ENCODE measurements at regions not wholly inside any gene's neighbourhood (a gene's known extent, or its start where the extent isn't known, plus 50 kb on each side); places are given as distances from the start of the nearest gene placed in this dataset.

- Histone ChIP-seq H3K4me3 (ENCODE audit: low read depth in 2 of 2, low read length in 2 of 2) (no peak overlapping the region), H3K9me3 (ENCODE audit: control insufficient read depth, insufficient read depth, low read depth, low read length) (no peaks in the 10 kb centered on the region), H3K27ac (ENCODE audit: low read length) (no peak overlapping the region), H3K36me3 (ENCODE audit: control insufficient read depth, insufficient read depth, low read length) (no peaks in the 10 kb centered on the region), H3K4me1 (ENCODE audit: control insufficient read depth, insufficient read depth, low read length) (no peaks in the 10 kb centered on the region), H3K27me3 (ENCODE audit: control insufficient read depth, insufficient read depth, low read length) (no peaks in the 10 kb centered on the region)
- intact Hi-C loops (cut with micrococcal nuclease; ENCODE audit: unreplicated experiment) (no loop called here), in situ Hi-C loops (cut with HindIII; ENCODE audit: low pct_unique_long_range_greater_than_20kb, low sequenced_read_pairs) (no loop called here)
- POLR2A ChIA-PET, result no interaction called here
- BruUV-seq (replicated peaks), result no TSS peak
- ATAC-seq (no peak), DNase-seq (ENCODE audit: low read depth, low spot score) (no peak)
- CTCF ChIA-PET, result no interaction called here
- TF ChIP-seq SIN3A (IDR thresholded peaks at IDR 0.05; ENCODE audit: borderline replicate concordance, insufficient read depth, low read depth, low read length), result no peak
- no peak for TF ChIP-seq POLR2AphosphoS5 (IDR thresholded peaks at IDR 0.05; ENCODE audit: low read depth, low read length)
- TF ChIP-seq REST (IDR thresholded peaks at IDR 0.05; ENCODE audit: insufficient read depth in 1 of 2, low read depth in 2 of 2, low read length in 1 of 2), result no peak
Observed at GRCh38 chr4:62948108-62948507, 1461.1 kb downstream of the TECRL start.

GRCh38 chr4:62940229-62940628, 1469.0 kb downstream of the TECRL start:
- Histone ChIP-seq H3K27me3 (ENCODE audit: control insufficient read depth, insufficient read depth, low read length) (no peaks in the 10 kb centered on the region), H3K9me3 (ENCODE audit: control insufficient read depth, insufficient read depth, low read depth, low read length) (no peaks in the 10 kb centered on the region), H3K4me3 (ENCODE audit: low read depth in 2 of 2, low read length in 2 of 2) (no peak overlapping the region), H3K4me1 (ENCODE audit: control insufficient read depth, insufficient read depth, low read length) (no peaks in the 10 kb centered on the region), H3K36me3 (ENCODE audit: control insufficient read depth, insufficient read depth, low read length) (no peaks in the 10 kb centered on the region), H3K27ac (ENCODE audit: low read length) (no peak overlapping the region)
- DNase-seq (ENCODE audit: low read depth, low spot score) (no peak), ATAC-seq (no peak)
- intact Hi-C loops (cut with micrococcal nuclease; ENCODE audit: unreplicated experiment), result no loop called here
- POLR2A ChIA-PET, result no interaction called here
- no peak for TF ChIP-seq TCF7L2 (IDR thresholded peaks at IDR 0.05; ENCODE audit: low read depth, low read length)
- TF ChIP-seq REST (IDR thresholded peaks at IDR 0.05; ENCODE audit: insufficient read depth in 1 of 2, low read depth in 2 of 2, low read length in 1 of 2), result no peak
- TF ChIP-seq POLR2AphosphoS5 (IDR thresholded peaks at IDR 0.05; ENCODE audit: low read depth, low read length), result no peak
- TF ChIP-seq CTCF (IDR thresholded peaks at IDR 0.05), result no peak
- no peak for TF ChIP-seq SIN3A (IDR thresholded peaks at IDR 0.05; ENCODE audit: borderline replicate concordance, insufficient read depth, low read depth, low read length)
- CTCF ChIA-PET, result no interaction called here
- in situ Hi-C loops (cut with HindIII; ENCODE audit: low pct_unique_long_range_greater_than_20kb, low sequenced_read_pairs), result no loop called here
- no TSS peak for BruUV-seq (replicated peaks)

All from Panc1 (cell line).